GM12872 (cell line): ENCODE measurements at regions not wholly inside any gene's neighbourhood (a gene's known extent, or its start where the extent isn't known, plus 50 kb on each side); places are given as distances from the start of the nearest gene placed in this dataset.

Source experiments
- CTCF ChIP-seq: IDR thresholded peaks from 3 replicates; pipeline ENCODE4 v1.5.1; 2011; ENCODE audit warnings: low read depth, mild to moderate bottlenecking, low read length, moderate library complexity; ENCODE audit not compliant: insufficient read depth

- TF ChIP-seq CTCF = no peak
These were observed 222.4 kb upstream of the JUN start for GRCh38 chr1:59006289-59006658.

- no peak for TF ChIP-seq CTCF
These were observed 223.1 kb upstream of the JUN start for GRCh38 chr1:59006932-59007331.

- no peak for TF ChIP-seq CTCF
These were observed 223.6 kb upstream of the JUN start for GRCh38 chr1:59007429-59007819.

- TF ChIP-seq CTCF = no peak
These were observed 224.2 kb upstream of the JUN start for GRCh38 chr1:59007820-59008598.

GRCh38 chr1:59008599-59009347 is 224.9 kb upstream of the JUN start:
- TF ChIP-seq CTCF = no peak

- TF ChIP-seq CTCF = no peak
These were observed 227.8 kb upstream of the JUN start for GRCh38 chr1:59011663-59012062.

GRCh38 chr1:59012378-59012777 is 228.5 kb upstream of the JUN start:
- no peak for TF ChIP-seq CTCF
